ENCODE measurements at regions not wholly inside any gene's neighbourhood (a gene's known extent, or its start where the extent isn't known, plus 50 kb on each side); places are given as distances from the start of the nearest gene placed in this dataset.

DNA sequence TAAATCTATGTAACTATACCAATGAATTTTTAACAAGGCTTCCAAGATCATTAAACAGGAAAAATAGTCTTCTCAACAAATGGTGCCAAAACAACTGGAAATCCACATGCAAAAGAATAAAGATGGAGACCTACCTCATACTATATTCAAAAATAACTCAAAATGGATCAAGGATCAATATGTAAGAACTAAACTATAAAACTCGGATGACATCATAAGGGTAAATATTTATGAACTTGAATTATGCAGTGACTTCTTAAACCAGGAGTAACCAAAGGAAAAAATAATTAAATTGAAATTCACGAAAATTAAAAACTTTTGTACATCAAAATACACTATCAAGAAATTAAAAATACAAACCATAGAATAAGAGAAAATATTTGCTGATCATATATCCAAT lies 728.7 kb upstream of the GHITM start:
- no peak for TF ChIP-seq ZFX (IDR thresholded peaks at IDR 0.05)
- TF ChIP-seq, protein P1, sequence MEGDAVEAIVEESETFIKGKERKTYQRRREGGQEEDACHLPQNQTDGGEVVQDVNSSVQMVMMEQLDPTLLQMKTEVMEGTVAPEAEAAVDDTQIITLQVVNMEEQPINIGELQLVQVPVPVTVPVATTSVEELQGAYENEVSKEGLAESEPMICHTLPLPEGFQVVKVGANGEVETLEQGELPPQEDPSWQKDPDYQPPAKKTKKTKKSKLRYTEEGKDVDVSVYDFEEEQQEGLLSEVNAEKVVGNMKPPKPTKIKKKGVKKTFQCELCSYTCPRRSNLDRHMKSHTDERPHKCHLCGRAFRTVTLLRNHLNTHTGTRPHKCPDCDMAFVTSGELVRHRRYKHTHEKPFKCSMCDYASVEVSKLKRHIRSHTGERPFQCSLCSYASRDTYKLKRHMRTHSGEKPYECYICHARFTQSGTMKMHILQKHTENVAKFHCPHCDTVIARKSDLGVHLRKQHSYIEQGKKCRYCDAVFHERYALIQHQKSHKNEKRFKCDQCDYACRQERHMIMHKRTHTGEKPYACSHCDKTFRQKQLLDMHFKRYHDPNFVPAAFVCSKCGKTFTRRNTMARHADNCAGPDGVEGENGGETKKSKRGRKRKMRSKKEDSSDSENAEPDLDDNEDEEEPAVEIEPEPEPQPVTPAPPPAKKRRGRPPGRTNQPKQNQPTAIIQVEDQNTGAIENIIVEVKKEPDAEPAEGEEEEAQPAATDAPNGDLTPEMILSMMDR (conservative IDR thresholded peaks at IDR 0.05) = no peak
- no peak overlapping the region for H3K27ac ChIP-seq

DNA sequence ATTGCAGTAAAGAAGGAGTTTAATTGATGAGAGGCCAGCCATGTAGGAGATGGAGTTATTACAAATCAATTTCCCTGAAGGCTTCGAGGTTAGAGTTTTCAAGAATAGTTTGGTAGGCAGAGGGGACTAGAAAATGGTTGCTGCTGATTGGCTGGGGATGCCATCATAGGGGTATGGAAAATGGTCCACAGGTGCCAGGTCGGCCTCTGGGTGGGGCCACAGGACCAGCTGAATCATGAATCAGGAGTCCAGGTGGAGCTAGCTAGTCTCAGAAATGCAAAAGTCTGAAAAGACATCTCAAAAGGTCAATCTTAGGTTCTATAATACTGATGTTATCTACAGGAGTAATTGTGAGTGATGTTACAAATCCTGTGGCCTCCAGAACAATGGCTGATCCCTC lies 714.0 kb upstream of the GHITM start:
- no peak overlapping the region for H3K27ac ChIP-seq
- TF ChIP-seq, protein P1 (conservative IDR thresholded peaks at IDR 0.05) = no peak; the same call in 1 of the 2 replicates
- no peak for TF ChIP-seq ZFX (IDR thresholded peaks at IDR 0.05)

DNA sequence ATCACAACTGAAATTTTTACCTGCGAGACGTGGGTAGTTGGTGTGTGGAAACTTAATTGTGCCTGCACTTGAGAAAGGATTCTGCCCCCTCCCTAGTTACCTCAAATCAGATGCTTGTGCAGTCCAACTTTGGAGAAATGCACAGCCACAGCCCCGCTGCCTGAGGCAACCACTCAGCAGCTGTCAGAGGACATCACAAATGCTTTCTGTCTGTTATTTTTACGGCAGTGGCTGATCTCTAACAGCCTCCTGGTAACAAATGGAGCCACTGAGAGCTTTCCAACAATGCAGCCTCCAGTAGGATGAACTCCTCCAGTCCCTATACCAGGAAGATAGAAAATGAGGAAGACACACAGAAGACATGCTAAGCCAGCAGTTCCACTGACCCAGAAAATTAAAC lies 712.2 kb upstream of the GHITM start:
- no peak overlapping the region for H3K27ac ChIP-seq
- TF ChIP-seq ZFX (IDR thresholded peaks at IDR 0.05) = no peak
- TF ChIP-seq, protein P1 (conservative IDR thresholded peaks at IDR 0.05) = no peak

DNA sequence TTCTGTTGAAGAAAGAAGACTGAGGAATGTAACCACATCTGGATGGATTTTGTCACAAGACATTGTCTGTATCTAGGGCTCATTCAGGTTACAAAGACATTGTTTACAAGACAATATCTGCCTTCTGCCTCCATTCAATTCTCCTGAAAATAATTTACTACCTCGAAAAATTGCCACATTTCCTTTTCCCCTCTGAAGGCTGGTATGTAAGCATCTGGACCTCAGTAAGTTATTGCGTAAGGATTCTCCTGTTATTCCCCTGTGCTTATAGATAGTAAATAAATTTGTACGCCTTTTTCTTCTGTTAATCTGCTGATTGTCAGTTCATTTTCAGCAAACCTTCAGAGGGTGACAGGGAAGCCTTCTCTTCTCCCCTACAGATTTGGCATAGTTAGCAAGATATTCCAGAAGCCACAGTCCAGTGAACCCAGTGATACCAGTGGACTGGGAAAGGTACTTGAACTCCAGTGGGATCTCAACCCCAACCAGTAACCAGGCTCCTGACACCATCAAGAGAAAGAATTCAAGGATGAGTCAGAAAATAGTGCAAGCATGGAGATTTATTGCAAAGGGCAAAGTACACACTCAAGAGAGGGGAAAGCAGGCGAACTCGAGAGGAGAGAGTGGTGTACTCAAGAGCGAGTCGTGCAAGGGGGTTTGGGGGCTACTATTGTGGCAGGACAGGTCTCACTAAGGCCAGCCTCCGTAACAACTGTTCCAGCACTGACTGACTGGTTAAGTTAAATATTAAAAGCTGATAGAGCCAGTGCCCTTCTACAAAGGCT lies 706.9 kb upstream of the GHITM start:
- no peak for TF ChIP-seq ZFX (IDR thresholded peaks at IDR 0.05)
- TF ChIP-seq, protein P1 (conservative IDR thresholded peaks at IDR 0.05) = no peak
- H3K27ac ChIP-seq = no peak overlapping the region

DNA sequence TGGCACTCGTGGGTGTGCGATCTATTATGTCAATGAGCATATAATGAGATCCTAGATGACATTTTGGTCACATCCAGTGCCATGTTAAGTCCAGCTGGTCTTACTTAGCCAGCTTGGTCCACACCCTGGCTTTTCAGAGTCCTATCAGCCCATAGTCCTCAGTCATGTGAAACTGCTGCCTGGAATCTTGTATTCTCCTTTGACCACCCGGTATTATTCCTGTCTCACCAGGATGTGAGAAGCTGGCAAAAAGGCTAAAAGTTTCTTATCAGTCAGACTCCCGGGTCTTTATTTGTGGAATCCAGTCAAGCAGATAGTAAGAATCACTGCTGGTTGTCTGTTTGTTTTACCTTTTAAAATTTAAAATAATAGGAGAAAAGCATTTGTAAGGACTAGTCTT lies 705.6 kb upstream of the GHITM start:
- no peak overlapping the region for H3K27ac ChIP-seq
- TF ChIP-seq, protein P1 (conservative IDR thresholded peaks at IDR 0.05) = no peak
- TF ChIP-seq ZFX (IDR thresholded peaks at IDR 0.05) = no peak

DNA sequence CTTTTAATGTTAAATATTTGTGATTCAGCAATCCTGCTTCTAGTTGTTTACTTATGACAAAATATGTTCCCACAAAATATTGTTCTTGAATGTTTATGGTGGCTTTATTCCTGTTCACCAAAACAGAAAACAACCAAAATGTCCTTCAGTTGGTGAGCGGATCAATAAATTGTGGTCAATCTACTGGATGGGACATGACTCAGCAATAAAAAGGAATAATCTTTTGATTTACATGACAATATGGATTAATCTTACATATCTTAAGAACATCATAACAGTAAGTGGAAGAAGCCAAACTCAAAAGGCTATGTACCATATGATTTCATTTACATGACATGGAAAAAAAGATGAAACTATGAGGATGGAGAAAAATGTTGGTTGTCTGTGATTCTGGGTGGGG lies 691.3 kb upstream of the GHITM start:
- no peak for TF ChIP-seq ZFX (IDR thresholded peaks at IDR 0.05)
- TF ChIP-seq, protein P1 (conservative IDR thresholded peaks at IDR 0.05) = no peak
- H3K27ac ChIP-seq = no peak overlapping the region

DNA sequence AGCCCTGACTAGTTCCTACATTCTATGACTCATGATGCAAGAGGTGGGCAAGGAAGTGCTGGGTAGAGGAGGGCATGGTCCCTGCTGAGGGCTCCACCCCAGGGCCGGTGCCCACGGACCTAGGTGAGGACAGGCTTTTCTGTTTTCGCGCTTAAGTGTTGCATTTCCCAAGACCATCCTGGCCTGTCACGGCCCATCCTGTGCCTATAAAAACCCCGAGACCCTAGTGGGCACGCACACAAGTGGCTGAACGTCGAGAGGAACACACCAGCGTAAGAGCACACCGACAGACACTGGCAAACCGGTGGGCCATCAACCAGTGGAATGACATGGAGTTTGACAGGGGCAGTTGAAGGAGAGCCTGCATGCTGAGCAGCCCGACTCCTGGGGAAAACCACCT lies 680.7 kb upstream of the GHITM start:
- no peak for TF ChIP-seq ZFX (IDR thresholded peaks at IDR 0.05)
- TF ChIP-seq, protein P1 (conservative IDR thresholded peaks at IDR 0.05) = no peak
- H3K27ac ChIP-seq = no peak overlapping the region

All from C4-2B (cell line).